IMR-90 (cell line): ENCODE measurements at regions not wholly inside any gene's neighbourhood (a gene's known extent, or its start where the extent isn't known, plus 50 kb on each side); places are given as distances from the start of the nearest gene placed in this dataset.

ENCODE experiments used
- ATAC-seq: fragments of 200-7000 bp; cut with Tn5 transposase; 2 replicates; pipeline ENCODE4 v1.9.1; 2020; ENCODE audit warnings: low read depth, mild to moderate bottlenecking, moderate library complexity
- BruUV-seq: library from RNA; stranded (reverse); fragments of 400-500 nt; replicated peaks from 2 replicates; lab custom pipeline; 2021; lab: Mats Ljungman, UMichigan
- CTCF ChIA-PET: fragments of 300-600 bp; formaldehyde crosslinking; extraction: SDS; loops from one replicate; lab custom pipeline; 2021; ENCODE audit warnings: antibody characterized with exemption; lab: Yijun Ruan, JAX
- POLR2A ChIA-PET: fragments of 300-600 bp; sonication (Branson Sonifier 250); formaldehyde crosslinking; loops from one replicate; lab custom pipeline; 2022; ENCODE audit warnings: antibody characterized with exemption; ENCODE audit not compliant: unreplicated experiment; lab: Charles Lee
- DNase-seq: peaks from one replicate; pipeline ENCODE4 v3.0.0; 2013
- H2AFZ ChIP-seq: replicated peaks from 2 replicates; pipeline ENCODE3; 2013; ENCODE audit warnings: low read length, mild to moderate bottlenecking; ENCODE audit not compliant: poor library complexity
- H2AK5ac ChIP-seq: 2 replicates; pipeline ENCODE4 v1.6.1; 2013; ENCODE audit warnings: low read depth, low read length, inconsistent platforms
- H2AK9ac ChIP-seq: replicated peaks from 2 replicates; pipeline ENCODE3; 2013; ENCODE audit warnings: mild to moderate bottlenecking, low read depth, low read length, moderate library complexity; ENCODE audit not compliant: poor library complexity
- H2BK120ac ChIP-seq: 2 replicates; pipeline ENCODE4 v1.6.1; 2013; ENCODE audit warnings: low read depth, low read length, inconsistent platforms
- H2BK15ac ChIP-seq: 3 replicates; pipeline ENCODE4 v1.6.1; 2013; ENCODE audit warnings: low read depth, low read length, inconsistent platforms
- H2BK20ac ChIP-seq: 2 replicates; pipeline ENCODE4 v1.6.1; 2013; ENCODE audit warnings: low read depth, mild to moderate bottlenecking, inconsistent platforms, low read length, moderate library complexity
- H2BK5ac ChIP-seq: 2 replicates; pipeline ENCODE4 v1.6.1; 2013; ENCODE audit warnings: mild to moderate bottlenecking, low read depth, low read length, inconsistent platforms; ENCODE audit not compliant: poor library complexity, severe bottlenecking
- H3K14ac ChIP-seq: replicated peaks from 2 replicates; pipeline ENCODE4 v1.6.1; 2013; ENCODE audit warnings: low read depth, low read length, inconsistent platforms
- H3K18ac ChIP-seq: 2 replicates; pipeline ENCODE4 v1.6.1; 2013; ENCODE audit warnings: low read depth, low read length, control low read depth
- H3K23ac ChIP-seq: 2 replicates; pipeline ENCODE4 v1.6.1; 2013; ENCODE audit warnings: low read depth, low read length, inconsistent platforms
- H3K27ac ChIP-seq: 2 replicates; pipeline ENCODE4 v1.5.1; 2013; ENCODE audit warnings: mild to moderate bottlenecking, control low read depth, low read length; ENCODE audit not compliant: insufficient read depth
- H3K27me3 ChIP-seq: 2 replicates; pipeline ENCODE4 v1.6.1; 2013; ENCODE audit warnings: low read length; ENCODE audit not compliant: control insufficient read depth, insufficient read depth
- H3K36me3 ChIP-seq: 2 replicates; pipeline ENCODE4 v1.6.1; 2013; ENCODE audit warnings: low read length, mixed read lengths; ENCODE audit not compliant: control insufficient read depth, insufficient read depth
- H3K4ac ChIP-seq: 2 replicates; pipeline ENCODE4 v1.6.1; 2013; ENCODE audit warnings: low read depth, low read length, inconsistent platforms
- H3K4me1 ChIP-seq: 2 replicates; pipeline ENCODE4 v1.6.1; 2013; ENCODE audit warnings: low read length, mixed read lengths; ENCODE audit not compliant: control insufficient read depth, insufficient read depth
- H3K4me2 ChIP-seq: 2 replicates; pipeline ENCODE4 v1.6.1; 2013; ENCODE audit warnings: low read depth, mild to moderate bottlenecking, control low read depth, low read length, moderate library complexity
- H3K4me3 ChIP-seq: 2 replicates; pipeline ENCODE4 v1.5.1; 2013; ENCODE audit warnings: low read depth, mild to moderate bottlenecking, control low read depth, low read length, moderate library complexity; ENCODE audit not compliant: insufficient read depth
- H3K56ac ChIP-seq: 2 replicates; pipeline ENCODE4 v1.6.1; 2013; ENCODE audit warnings: low read length, inconsistent platforms; ENCODE audit not compliant: insufficient read depth; ENCODE audit errors: extremely low read depth
- H3K79me1 ChIP-seq, 2 experiments: 2 replicates each; pipeline ENCODE4 v1.6.1; 2013; ENCODE audit warnings: low read length in 2 of 2, inconsistent platforms in 1 of 2, low read depth in 1 of 2
- H3K9ac ChIP-seq: 2 replicates; pipeline ENCODE4 v1.6.1; 2013; ENCODE audit warnings: low read depth, low read length, control low read depth
- H3K9me1 ChIP-seq: 2 replicates; pipeline ENCODE4 v1.6.1; 2013; ENCODE audit warnings: low read length, inconsistent platforms; ENCODE audit not compliant: insufficient read depth
- H3K9me3 ChIP-seq: 2 replicates; pipeline ENCODE4 v1.6.1; 2013; ENCODE audit warnings: low read length; ENCODE audit not compliant: control insufficient read depth, insufficient read depth
- H4K20me1 ChIP-seq: 2 replicates; pipeline ENCODE4 v1.6.1; 2013; ENCODE audit warnings: low read length, inconsistent platforms; ENCODE audit not compliant: insufficient read depth
- H4K5ac ChIP-seq: 2 replicates; pipeline ENCODE4 v1.6.1; 2013; ENCODE audit warnings: mild to moderate bottlenecking, low read depth, low read length, control low read depth
- H4K8ac ChIP-seq, 2 experiments: 2 replicates each; pipeline ENCODE4 v1.6.1; 2013; ENCODE audit warnings: low read depth in 2 of 2, low read length in 2 of 2, control low read depth in 1 of 2, inconsistent platforms in 1 of 2
- H4K91ac ChIP-seq: 2 replicates; pipeline ENCODE4 v1.6.1; 2013; ENCODE audit warnings: low read depth, low read length, inconsistent platforms; ENCODE audit not compliant: insufficient read depth
- BHLHE40 ChIP-seq: fragments of 150-350 bp; IDR thresholded peaks from 2 replicates; pipeline ENCODE4 v1.6.1; 2016; ENCODE audit warnings: mild to moderate bottlenecking, low read depth, low read length
- CEBPB ChIP-seq: IDR thresholded peaks from 2 replicates; pipeline ENCODE4 v1.6.1; 2012; ENCODE audit warnings: low read depth, low read length, improper control_type of control experiment
- FOS ChIP-seq: fragments of 150-350 bp; IDR thresholded peaks from 2 replicates; pipeline ENCODE4 v1.6.1; 2016; ENCODE audit warnings: low read depth, low read length
- MAFK ChIP-seq: IDR thresholded peaks from 2 replicates; pipeline ENCODE4 v1.6.1; 2012; ENCODE audit warnings: low read depth, low read length, improper control_type of control experiment
- MXI1 ChIP-seq: IDR thresholded peaks from 2 replicates; pipeline ENCODE4 v1.6.1; 2012; ENCODE audit warnings: low read depth, mild to moderate bottlenecking, low read length, moderate library complexity, borderline replicate concordance
- NFE2L2 ChIP-seq: fragments of 150-350 bp; IDR thresholded peaks from 2 replicates; pipeline ENCODE4 v1.6.1; 2016; ENCODE audit warnings: low read depth, mild to moderate bottlenecking, low read length
- POLR2A ChIP-seq: IDR thresholded peaks from 2 replicates; pipeline ENCODE4 v1.6.1; 2012; ENCODE audit warnings: mild to moderate bottlenecking, low read depth, low read length
- RAD21 ChIP-seq: IDR thresholded peaks from 2 replicates; pipeline ENCODE4 v1.6.1; 2012; ENCODE audit warnings: low read length, improper control_type of control experiment
- RCOR1 ChIP-seq: IDR thresholded peaks from 2 replicates; pipeline ENCODE4 v1.6.1; 2012; ENCODE audit warnings: mild to moderate bottlenecking, low read length, improper control_type of control experiment; ENCODE audit not compliant: insufficient replicate concordance
- RFX5 ChIP-seq: IDR thresholded peaks from 2 replicates; pipeline ENCODE4 v1.8.0; 2012; ENCODE audit warnings: low read depth, mild to moderate bottlenecking, low read length, moderate library complexity
- SMC3 ChIP-seq: fragments of 150-350 bp; IDR thresholded peaks from 2 replicates; pipeline ENCODE4 v1.6.1; 2016; ENCODE audit warnings: low read depth, mild to moderate bottlenecking, antibody characterized with exemption, low read length, moderate library complexity
- USF2 ChIP-seq: fragments of 150-350 bp; IDR thresholded peaks from 2 replicates; pipeline ENCODE4 v1.6.1; 2017; ENCODE audit warnings: mild to moderate bottlenecking, antibody characterized with exemption, low read length, low read depth
- WGBS, 2 experiments: methylation state at CpG; one replicate each; pipeline versions ENCODE4 v1.1.5 to v1.1.7; 2013; ENCODE audit warnings: missing lambda C conversion rate in 2 of 2; ENCODE audit not compliant: insufficient read length in 1 of 2; ENCODE audit errors: extremely low coverage in 2 of 2; 5-methylcytosine and 5-hydroxymethylcytosine counted together
- dilution Hi-C: fragments of 300-500 bp; cut with HindIII; formaldehyde crosslinking; loops from one replicate; pipeline ENCODE4 v1.14.3; 2018; ENCODE audit warnings: low sequenced_read_pairs; ENCODE audit not compliant: unreplicated experiment
- in situ Hi-C: fragments of 300-500 bp; cut with MboI; formaldehyde crosslinking; loops from 3 replicates; pipeline ENCODE4 v1.14.3; 2019; ENCODE audit warnings: low sequenced_read_pairs, inconsistent platforms, mixed read lengths
- intact Hi-C: fragments of 100-400 bp; cut with micrococcal nuclease; formaldehyde crosslinking; loops from 2 replicates; pipeline ENCODE4 v1.10.0; 2022
- TF ChIP-seq, protein P1 (sequence below): fragments of 150-350 bp; IDR thresholded peaks from 2 replicates; pipeline ENCODE4 v1.6.1; 2016; ENCODE audit warnings: low read depth, mild to moderate bottlenecking, low read length, moderate library complexity, borderline replicate concordance
- TF ChIP-seq, protein P2 (sequence below): conservative IDR thresholded peaks from 2 replicates; pipeline ENCODE4 v1.5.1; 2012; ENCODE audit warnings: mild to moderate bottlenecking, low read depth, low read length, improper control_type of control experiment

- no peak overlapping the region for H3K18ac ChIP-seq
- H2BK5ac ChIP-seq, result no peak overlapping the region
- H3K36me3 ChIP-seq, result no peaks in the 10 kb centered on the region
- H3K27ac ChIP-seq, result no peak overlapping the region
- H3K9me3 ChIP-seq, result no peaks in the 10 kb centered on the region
- in situ Hi-C loops, result no loop called here
- H2AK9ac ChIP-seq, result no peak overlapping the region
- no peak overlapping the region for H4K8ac ChIP-seq
- H4K20me1 ChIP-seq, result no peaks in the 10 kb centered on the region
- H3K4ac ChIP-seq, result no peak overlapping the region
- no peak overlapping the region for H2AK5ac ChIP-seq
- ATAC-seq (peak; percentile 53; the same call in 1 of the 2 replicates), DNase-seq (peak; percentile 54)
- ChIA-PET CTCF (no interaction called here), POLR2A (no interaction called here)
- no peak overlapping the region for H3K9ac ChIP-seq
- no peak overlapping the region for H3K56ac ChIP-seq
- H2AFZ ChIP-seq, result no peak overlapping the region
- no peak overlapping the region for H4K5ac ChIP-seq
- intact Hi-C loops, result no loop called here
- no peak overlapping the region for H4K91ac ChIP-seq
- H2BK15ac ChIP-seq, result no peak overlapping the region
- no peaks in the 10 kb centered on the region for H3K79me1 ChIP-seq
- H2BK20ac ChIP-seq, result no peak overlapping the region
- no peaks in the 10 kb centered on the region for H3K9me1 ChIP-seq
- no peak overlapping the region for H3K23ac ChIP-seq
- no peak overlapping the region for H3K4me2 ChIP-seq
- no TSS peak for BruUV-seq
- no CpG with 5 or more reads among the region's 2 CpGs for WGBS, 2 experiments
- dilution Hi-C loops, result no loop called here
- TF ChIP-seq POLR2A, result no peak
- no peak for TF ChIP-seq RFX5
- TF ChIP-seq, protein P1, sequence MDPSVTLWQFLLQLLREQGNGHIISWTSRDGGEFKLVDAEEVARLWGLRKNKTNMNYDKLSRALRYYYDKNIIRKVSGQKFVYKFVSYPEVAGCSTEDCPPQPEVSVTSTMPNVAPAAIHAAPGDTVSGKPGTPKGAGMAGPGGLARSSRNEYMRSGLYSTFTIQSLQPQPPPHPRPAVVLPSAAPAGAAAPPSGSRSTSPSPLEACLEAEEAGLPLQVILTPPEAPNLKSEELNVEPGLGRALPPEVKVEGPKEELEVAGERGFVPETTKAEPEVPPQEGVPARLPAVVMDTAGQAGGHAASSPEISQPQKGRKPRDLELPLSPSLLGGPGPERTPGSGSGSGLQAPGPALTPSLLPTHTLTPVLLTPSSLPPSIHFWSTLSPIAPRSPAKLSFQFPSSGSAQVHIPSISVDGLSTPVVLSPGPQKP, result no peak
- TF ChIP-seq NFE2L2, result no peak
- no peak for TF ChIP-seq BHLHE40
- TF ChIP-seq RAD21, result no peak
- no peak for TF ChIP-seq FOS
- no peak for TF ChIP-seq MXI1
- no peak for TF ChIP-seq CEBPB
- no peak for TF ChIP-seq USF2
- no peak for TF ChIP-seq SMC3
- no peak for TF ChIP-seq MAFK
- TF ChIP-seq, protein P2, sequence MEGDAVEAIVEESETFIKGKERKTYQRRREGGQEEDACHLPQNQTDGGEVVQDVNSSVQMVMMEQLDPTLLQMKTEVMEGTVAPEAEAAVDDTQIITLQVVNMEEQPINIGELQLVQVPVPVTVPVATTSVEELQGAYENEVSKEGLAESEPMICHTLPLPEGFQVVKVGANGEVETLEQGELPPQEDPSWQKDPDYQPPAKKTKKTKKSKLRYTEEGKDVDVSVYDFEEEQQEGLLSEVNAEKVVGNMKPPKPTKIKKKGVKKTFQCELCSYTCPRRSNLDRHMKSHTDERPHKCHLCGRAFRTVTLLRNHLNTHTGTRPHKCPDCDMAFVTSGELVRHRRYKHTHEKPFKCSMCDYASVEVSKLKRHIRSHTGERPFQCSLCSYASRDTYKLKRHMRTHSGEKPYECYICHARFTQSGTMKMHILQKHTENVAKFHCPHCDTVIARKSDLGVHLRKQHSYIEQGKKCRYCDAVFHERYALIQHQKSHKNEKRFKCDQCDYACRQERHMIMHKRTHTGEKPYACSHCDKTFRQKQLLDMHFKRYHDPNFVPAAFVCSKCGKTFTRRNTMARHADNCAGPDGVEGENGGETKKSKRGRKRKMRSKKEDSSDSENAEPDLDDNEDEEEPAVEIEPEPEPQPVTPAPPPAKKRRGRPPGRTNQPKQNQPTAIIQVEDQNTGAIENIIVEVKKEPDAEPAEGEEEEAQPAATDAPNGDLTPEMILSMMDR, result no peak
- TF ChIP-seq RCOR1, result no peak
- H3K14ac ChIP-seq, result no peak overlapping the region
- H3K27me3 ChIP-seq, result no peaks in the 10 kb centered on the region
- no peaks in the 10 kb centered on the region for H3K4me1 ChIP-seq
- no peak overlapping the region for H3K4me3 ChIP-seq
- H2BK120ac ChIP-seq, result no peak overlapping the region
Measured at GRCh38 chr3:162034368-162034767, 537.8 kb downstream of the OTOL1 start.
